Stimulated activated naive CD4-positive, alpha-beta T cell treated with Interleukin-2 at 50 U/mL for 16 hours (primary cell): ENCODE measurements at regions not wholly inside any gene's neighbourhood (a gene's known extent, or its start where the extent isn't known, plus 50 kb on each side); places are given as distances from the start of the nearest gene placed in this dataset.

ENCODE experiments used
- DNase-seq: peaks from one replicate; lab custom pipeline; 2025; lab: John Stamatoyannopoulos, UW

- no peak for DNase-seq
Measured at GRCh38 chr3:102114264-102114979, 265.1 kb downstream of the NFKBIZ start.

- no peak for DNase-seq
Measured at GRCh38 chr3:102122527-102122926, 273.2 kb downstream of the NFKBIZ start.

- no peak for DNase-seq
Measured at GRCh38 chr3:102123590-102124190, 274.4 kb downstream of the NFKBIZ start.

GRCh38 chr3:102124282-102124681 is 275.0 kb downstream of the NFKBIZ start:
- DNase-seq = no peak

GRCh38 chr3:102124704-102125103 is 275.4 kb downstream of the NFKBIZ start:
- DNase-seq = no peak

GRCh38 chr3:102125197-102125993 is 276.1 kb downstream of the NFKBIZ start:
- no peak for DNase-seq

GRCh38 chr3:102125994-102126368 is 276.7 kb downstream of the NFKBIZ start:
- DNase-seq = no peak

- no peak for DNase-seq
Measured at GRCh38 chr3:102129760-102130608, 280.7 kb downstream of the NFKBIZ start.

GRCh38 chr3:102132370-102132769 is 283.1 kb downstream of the NFKBIZ start:
- no peak for DNase-seq

GRCh38 chr3:102133376-102133775 is 284.1 kb downstream of the NFKBIZ start:
- no peak for DNase-seq

- no peak for DNase-seq
Measured at GRCh38 chr3:102135316-102135715, 286.0 kb downstream of the NFKBIZ start.

- DNase-seq = no peak
Measured at GRCh38 chr3:102136183-102136582, 286.9 kb downstream of the NFKBIZ start.

GRCh38 chr3:102140116-102140515 is 290.8 kb downstream of the NFKBIZ start:
- no peak for DNase-seq

- DNase-seq = no peak
Measured at GRCh38 chr3:102141096-102141927, 292.0 kb downstream of the NFKBIZ start.

GRCh38 chr3:102141928-102142239 is 292.6 kb downstream of the NFKBIZ start:
- DNase-seq = no peak

GRCh38 chr3:102142379-102143060 is 292.3 kb upstream of the ZPLD1 start:
- DNase-seq = no peak

GRCh38 chr3:102143536-102143935 is 291.3 kb upstream of the ZPLD1 start:
- DNase-seq = no peak

- no peak for DNase-seq
Measured at GRCh38 chr3:102144063-102144462, 290.8 kb upstream of the ZPLD1 start.

GRCh38 chr3:102148598-102149337 is 286.0 kb upstream of the ZPLD1 start:
- DNase-seq = no peak

GRCh38 chr3:102151935-102152334 is 282.9 kb upstream of the ZPLD1 start:
- no peak for DNase-seq
